Skeletal muscle tissue (tissue), 3 donors: ENCODE measurements at regions not wholly inside any gene's neighbourhood (a gene's known extent, or its start where the extent isn't known, plus 50 kb on each side); places are given as distances from the start of the nearest gene placed in this dataset.

Source experiments
- H3K27ac ChIP-seq: one replicate; pipeline ENCODE4 v1.7.0; 2013; ENCODE audit warnings: mild to moderate bottlenecking, low read depth, low read length, inconsistent platforms
- H3K27me3 ChIP-seq, 3 donors: one replicate each; pipeline ENCODE4 v1.7.0; 2013; ENCODE audit warnings: low read length in 3 of 3; ENCODE audit not compliant: control insufficient read depth in 3 of 3, insufficient read depth in 3 of 3
- H3K36me3 ChIP-seq, 3 donors: one replicate each; pipeline ENCODE4 v1.7.0; 2013; ENCODE audit warnings: low read length in 3 of 3; ENCODE audit not compliant: control insufficient read depth in 3 of 3, insufficient read depth in 3 of 3
- H3K4me1 ChIP-seq, 3 donors: one replicate each; pipeline ENCODE4 v1.7.0; 2013; ENCODE audit warnings: low read length in 3 of 3, mild to moderate bottlenecking in 3 of 3; ENCODE audit not compliant: control insufficient read depth in 3 of 3, insufficient read depth in 3 of 3
- H3K4me3 ChIP-seq, 3 donors: one replicate each; pipeline ENCODE4 v1.7.0; 2013; ENCODE audit warnings: low read length in 3 of 3
- H3K9ac ChIP-seq, 3 donors: one replicate each; pipeline ENCODE4 v1.7.0; 2013; ENCODE audit warnings: low read length in 3 of 3, mild to moderate bottlenecking in 3 of 3, moderate library complexity in 2 of 3, low read depth in 1 of 3
- H3K9me3 ChIP-seq, 3 donors: one replicate each; pipeline ENCODE4 v1.7.0; 2013; ENCODE audit warnings: low read length in 3 of 3; ENCODE audit not compliant: control insufficient read depth in 3 of 3
- donor health status: Osteomylitis.

DNA sequence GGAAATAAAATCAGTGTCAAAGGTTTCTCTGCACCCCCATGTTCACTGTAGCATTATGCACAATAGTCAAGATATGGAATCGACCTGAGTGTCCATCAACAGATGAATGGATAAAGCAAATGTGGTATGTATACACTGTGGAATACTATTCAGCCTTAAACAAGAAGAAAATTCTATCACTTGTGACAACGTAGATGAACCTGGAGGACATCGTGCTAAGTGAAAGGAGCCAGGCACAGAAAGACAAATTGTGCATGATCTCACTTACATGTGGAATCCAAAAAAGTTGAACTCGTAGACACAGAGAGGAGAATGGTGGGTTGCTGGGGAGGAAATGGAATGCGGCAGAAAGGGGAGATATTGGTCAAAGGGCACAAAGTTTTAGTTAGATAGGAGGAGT is 136.3 kb upstream of the ESR1 start:
- Histone ChIP-seq H3K9me3 (no peaks in the 10 kb centered on the region), H3K27me3 (no peaks in the 10 kb centered on the region), H3K36me3 (no peaks in the 10 kb centered on the region), H3K4me1 (peaks cover 4 to 9% (median 7%) of the 10 kb centered on the region in 3 donors), H3K27ac (no peak overlapping the region), H3K9ac (no peak overlapping the region), H3K4me3 (no peak overlapping the region)

GRCh38 chr6:151674578-151674977 is 132.9 kb upstream of the ESR1 start:
- H3K27ac ChIP-seq, result no peak overlapping the region
- H3K9me3 ChIP-seq, result no peaks in the 10 kb centered on the region
- no peaks in the 10 kb centered on the region for H3K36me3 ChIP-seq
- no peaks in the 10 kb centered on the region for H3K27me3 ChIP-seq
- peaks cover 0 to 1% (median 0%) of the 10 kb centered on the region in 3 donors for H3K4me1 ChIP-seq
- H3K4me3 ChIP-seq, result no peak overlapping the region
- no peak overlapping the region for H3K9ac ChIP-seq

DNA sequence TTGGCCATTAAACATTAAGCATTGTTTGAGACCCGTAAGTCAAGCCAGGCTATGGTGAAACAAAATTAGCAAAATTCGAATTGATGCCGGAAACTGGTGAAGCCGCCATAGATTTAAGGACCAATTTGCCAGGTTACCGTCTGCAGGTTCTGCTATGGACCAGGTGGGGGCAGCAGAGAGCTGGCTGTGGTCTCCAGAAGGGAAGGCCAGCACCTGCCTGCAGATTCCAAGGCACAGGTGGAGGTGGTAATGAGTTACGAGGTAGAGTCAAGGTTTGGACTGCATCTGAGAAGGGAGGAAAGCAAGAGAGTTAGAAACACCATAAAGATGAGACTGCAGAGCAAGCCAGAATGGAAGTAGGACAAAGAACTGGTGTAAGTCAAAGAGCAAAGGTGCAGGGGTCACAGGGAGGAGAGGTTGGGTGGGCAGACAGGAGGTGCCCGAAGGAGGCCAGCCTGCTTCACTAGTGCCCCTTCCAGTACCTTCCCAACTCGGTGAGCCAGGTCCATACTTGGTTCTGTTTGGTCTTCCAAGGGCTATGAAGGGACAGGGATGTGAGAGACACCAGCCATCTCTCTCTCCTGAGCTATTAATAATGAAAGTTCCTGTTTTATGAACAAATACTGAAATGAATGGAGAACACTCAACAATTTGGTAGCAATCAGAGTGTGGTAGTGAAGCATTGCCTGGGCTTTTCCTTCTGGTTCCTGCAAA is 131.6 kb upstream of the ESR1 start:
- peaks cover 0 to 1% (median 1%) of the 10 kb centered on the region in 3 donors for H3K4me1 ChIP-seq
- H3K9me3 ChIP-seq, result no peaks in the 10 kb centered on the region
- H3K4me3 ChIP-seq, result no peak overlapping the region
- H3K27ac ChIP-seq, result no peak overlapping the region
- H3K36me3 ChIP-seq, result no peaks in the 10 kb centered on the region
- H3K9ac ChIP-seq, result no peak overlapping the region
- H3K27me3 ChIP-seq, result no peaks in the 10 kb centered on the region

DNA sequence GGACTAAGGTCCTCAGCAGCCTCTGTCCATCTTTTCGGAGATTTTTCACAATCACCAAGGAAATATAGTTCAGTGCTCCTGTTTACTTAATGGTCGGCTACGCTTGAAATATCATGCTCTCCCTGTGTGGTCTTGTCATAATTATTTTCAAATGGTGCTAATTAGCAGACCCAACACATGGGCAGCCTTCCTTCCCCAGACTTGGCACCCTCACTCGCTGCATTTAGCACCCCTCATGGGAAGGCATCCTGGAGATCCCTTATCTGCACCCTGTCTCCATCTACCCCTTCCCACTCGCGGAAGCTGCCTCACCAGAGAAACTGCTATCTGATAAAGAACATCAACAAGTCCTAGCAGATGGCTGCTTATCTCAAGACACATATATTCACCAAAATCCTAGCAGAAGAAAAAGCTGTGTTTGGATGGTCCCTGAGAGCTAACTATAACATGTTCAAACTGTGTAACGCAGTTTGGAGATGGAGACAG is 131.0 kb upstream of the ESR1 start:
- Histone ChIP-seq H3K4me3 (no peak overlapping the region), H3K9me3 (no peaks in the 10 kb centered on the region), H3K27ac (no peak overlapping the region), H3K4me1 (peaks cover 0 to 5% (median 4%) of the 10 kb centered on the region in 3 donors), H3K36me3 (no peaks in the 10 kb centered on the region), H3K27me3 (no peaks in the 10 kb centered on the region), H3K9ac (no peak overlapping the region)

GRCh38 chr6:151677404-151677803 is 130.1 kb upstream of the ESR1 start:
- Histone ChIP-seq H3K27ac (no peak overlapping the region), H3K36me3 (no peaks in the 10 kb centered on the region), H3K4me1 (peaks cover 0 to 8% (median 8%) of the 10 kb centered on the region in 3 donors), H3K4me3 (no peak overlapping the region), H3K9me3 (no peaks in the 10 kb centered on the region), H3K27me3 (no peaks in the 10 kb centered on the region), H3K9ac (no peak overlapping the region)

DNA sequence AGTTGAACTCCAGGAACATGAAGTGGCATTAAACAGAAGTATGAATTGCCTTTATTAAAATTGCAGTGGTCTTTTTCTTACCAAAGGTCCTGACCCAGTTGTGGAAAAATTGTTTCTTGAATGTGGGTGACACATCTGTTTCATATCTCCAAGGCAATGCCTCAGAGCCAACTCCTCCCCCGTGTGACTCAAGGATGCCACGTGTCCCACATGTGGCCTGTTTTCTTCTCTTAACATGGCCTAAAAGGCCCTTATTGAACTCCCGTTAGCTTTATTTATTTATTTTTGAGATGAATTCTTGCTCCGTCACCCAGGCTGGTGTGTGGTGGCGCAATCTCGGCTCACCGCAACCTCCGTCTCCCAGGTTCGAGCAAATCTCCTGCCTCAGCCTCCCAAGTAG is 128.4 kb upstream of the ESR1 start:
- peaks cover 0 to 8% (median 8%) of the 10 kb centered on the region in 3 donors for H3K4me1 ChIP-seq

GRCh38 chr6:151679941-151680340 is 127.5 kb upstream of the ESR1 start:
- Histone ChIP-seq H3K27ac (no peak overlapping the region), H3K4me3 (no peak overlapping the region), H3K9me3 (no peaks in the 10 kb centered on the region), H3K9ac (no peak overlapping the region), H3K27me3 (no peaks in the 10 kb centered on the region), H3K4me1 (peaks cover 0 to 8% (median 8%) of the 10 kb centered on the region in 3 donors), H3K36me3 (no peaks in the 10 kb centered on the region)

More for the DNA sequence above, 128.4 kb upstream of the ESR1 start:
- Histone ChIP-seq H3K9me3 (no peaks in the 10 kb centered on the region), H3K4me3 (no peak overlapping the region), H3K9ac (no peak overlapping the region), H3K36me3 (no peaks in the 10 kb centered on the region), H3K27ac (no peak overlapping the region), H3K27me3 (no peaks in the 10 kb centered on the region)

DNA sequence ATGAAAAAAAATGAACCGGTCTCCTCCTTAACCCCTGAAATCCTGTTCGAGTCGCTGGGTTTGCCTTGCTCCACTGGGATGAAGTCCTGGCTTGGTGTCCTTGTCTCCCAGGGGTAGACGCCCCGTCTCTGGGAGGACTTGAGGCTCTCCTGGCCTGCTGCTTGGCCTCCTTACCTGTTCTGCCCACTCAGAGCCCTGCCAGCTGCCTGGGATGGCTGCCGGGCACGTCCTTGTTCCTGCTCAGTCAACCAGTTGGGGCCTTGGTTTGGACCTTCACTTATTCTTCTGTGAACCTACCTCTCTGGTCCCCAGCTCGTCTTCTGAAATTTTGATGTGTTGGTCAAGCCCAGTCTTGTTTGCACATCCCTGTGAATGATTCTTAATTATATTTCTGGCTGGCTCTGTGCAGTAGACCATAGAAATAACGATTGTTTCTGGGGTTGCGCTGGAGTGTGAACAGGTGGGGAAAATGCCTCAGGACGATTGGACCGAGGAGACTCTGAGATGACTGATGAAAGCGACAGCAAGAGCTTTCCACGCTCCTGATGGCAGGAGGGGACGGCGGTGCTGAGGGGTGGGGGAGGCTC is 126.5 kb upstream of the ESR1 start:
- H3K9me3 ChIP-seq, result no peaks in the 10 kb centered on the region
- no peaks in the 10 kb centered on the region for H3K27me3 ChIP-seq
- H3K27ac ChIP-seq, result peak overlapping the region; percentile 27
- peak overlapping the region in 1 of 3 donors; percentile 27 for H3K9ac ChIP-seq
- H3K4me1 ChIP-seq, result peaks cover 0 to 8% (median 8%) of the 10 kb centered on the region in 3 donors
- H3K36me3 ChIP-seq, result no peaks in the 10 kb centered on the region
- H3K4me3 ChIP-seq, result peak overlapping the region; percentile 23 to 52 (median 25)

GRCh38 chr6:151681433-151682059 is 125.9 kb upstream of the ESR1 start:
- Histone ChIP-seq H3K27ac (peak overlapping the region; percentile 27), H3K27me3 (no peaks in the 10 kb centered on the region), H3K9me3 (no peaks in the 10 kb centered on the region), H3K36me3 (no peaks in the 10 kb centered on the region), H3K9ac (peak overlapping the region in 2 of 3 donors; percentile 27 to 54), H3K4me3 (peak overlapping the region; percentile 23 to 52 (median 25)), H3K4me1 (peaks cover 0 to 8% (median 8%) of the 10 kb centered on the region in 3 donors)

DNA sequence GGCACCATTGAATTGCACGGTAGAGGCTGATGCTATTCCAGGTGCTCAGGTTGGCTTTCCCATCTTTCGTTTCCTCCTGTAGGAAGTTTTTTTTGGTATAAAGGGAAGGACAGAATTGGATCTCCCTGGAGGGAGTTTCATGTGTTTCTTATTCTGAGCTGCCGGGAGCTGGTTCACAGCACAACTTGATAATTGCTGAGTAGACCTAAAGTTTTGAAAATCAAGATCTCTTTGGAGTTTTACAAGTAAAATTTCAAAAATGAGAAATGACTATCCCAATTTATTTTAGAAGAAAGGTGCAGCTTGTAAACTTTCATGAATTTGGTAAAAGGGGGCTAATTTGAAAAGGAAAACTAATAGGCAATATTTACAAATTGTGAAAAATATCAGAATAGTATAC is 125.2 kb upstream of the ESR1 start:
- H3K27me3 ChIP-seq, result no peaks in the 10 kb centered on the region
- H3K9me3 ChIP-seq, result no peaks in the 10 kb centered on the region
- H3K36me3 ChIP-seq, result no peaks in the 10 kb centered on the region

More for the DNA sequence above, 125.2 kb upstream of the ESR1 start:
- H3K27ac ChIP-seq, result no peak overlapping the region
- peaks cover 0 to 8% (median 8%) of the 10 kb centered on the region in 3 donors for H3K4me1 ChIP-seq
- no peak overlapping the region for H3K4me3 ChIP-seq
- no peak overlapping the region for H3K9ac ChIP-seq
